HG02852 (cell line): ENCODE measurements at regions not wholly inside any gene's neighbourhood (a gene's known extent, or its start where the extent isn't known, plus 50 kb on each side); places are given as distances from the start of the nearest gene placed in this dataset.
"Not testable (repeated sequence)": the region's sequence is repeated elsewhere in the genome, so short reads cannot be mapped to it uniquely, and the experiment has no call there.

Experiments
- ATAC-seq: cut with Tn5 transposase; IDR thresholded peaks from one replicate; pipeline ENCODE4 v1.9.1; 2021; ENCODE audit warnings: mild to moderate bottlenecking, moderate library complexity; ENCODE audit not compliant: unreplicated experiment

DNA sequence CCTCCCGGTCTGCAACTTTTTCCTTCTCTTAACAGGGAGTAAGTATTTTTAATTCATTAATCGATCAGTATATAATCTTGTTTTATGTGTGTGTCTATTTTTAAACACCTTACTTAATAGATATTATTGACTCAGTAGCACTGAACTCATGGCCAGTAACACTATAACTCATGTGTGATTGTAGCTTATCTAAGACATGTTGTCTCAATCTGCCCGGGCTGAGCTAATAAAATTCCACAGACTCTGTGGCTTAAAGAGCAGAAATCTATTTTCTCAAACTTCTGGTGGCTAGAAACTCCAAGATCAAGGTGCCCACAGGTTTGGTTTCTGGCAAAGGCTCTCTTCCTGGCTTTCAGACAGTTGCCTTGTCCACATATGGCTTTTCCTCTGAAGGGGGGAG lies 68.8 kb upstream of the TNFAIP3 start:
- ATAC-seq, result no peak

DNA sequence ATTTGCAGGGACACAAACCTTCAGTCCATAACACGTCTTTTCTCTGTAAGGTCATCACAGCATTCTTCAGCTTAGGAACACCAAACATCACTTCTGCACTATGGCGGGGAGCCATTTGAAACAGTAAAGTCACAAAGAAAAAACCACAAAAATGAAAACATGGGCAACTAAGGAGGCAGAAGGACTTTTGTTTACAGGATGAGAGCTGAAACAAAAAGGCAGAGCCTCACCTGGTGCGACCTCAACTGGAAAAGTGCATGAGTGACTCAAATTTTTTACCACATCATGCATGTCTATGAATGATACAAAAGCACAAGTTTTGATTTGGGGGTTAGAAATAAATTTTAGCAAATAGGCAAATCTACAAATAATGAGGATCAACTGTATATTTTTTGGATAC lies 68.2 kb upstream of the TNFAIP3 start:
- ATAC-seq, result no peak

DNA sequence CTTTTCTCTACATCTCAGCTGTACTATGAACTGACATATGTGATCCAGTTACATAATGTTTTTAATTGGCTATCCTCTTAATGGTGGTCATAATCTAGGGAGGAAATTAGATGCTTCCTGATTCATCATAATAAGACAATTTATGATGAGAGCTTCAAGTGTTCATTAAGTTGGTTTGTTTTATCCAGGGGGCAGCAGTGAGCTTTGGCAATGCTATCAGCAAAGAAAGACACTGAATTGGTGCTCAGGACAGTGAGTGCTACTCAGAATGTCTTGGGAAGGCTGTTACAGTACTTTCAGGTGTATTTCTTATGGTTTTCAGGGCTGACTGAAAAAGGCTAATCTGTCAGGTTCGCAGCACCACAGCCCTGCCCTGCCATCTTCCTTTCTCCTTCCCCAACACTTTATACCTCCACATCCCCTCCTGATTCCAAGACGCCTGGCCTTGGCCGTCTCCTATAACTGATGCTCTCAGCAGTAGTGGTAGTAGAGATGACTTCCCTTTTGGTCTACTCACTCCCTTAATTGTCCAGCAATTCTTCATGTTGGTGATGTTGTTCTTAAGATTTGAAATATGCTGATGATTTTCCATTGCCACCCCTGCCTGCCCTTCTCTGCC lies 67.0 kb upstream of the TNFAIP3 start:
- no peak for ATAC-seq

DNA sequence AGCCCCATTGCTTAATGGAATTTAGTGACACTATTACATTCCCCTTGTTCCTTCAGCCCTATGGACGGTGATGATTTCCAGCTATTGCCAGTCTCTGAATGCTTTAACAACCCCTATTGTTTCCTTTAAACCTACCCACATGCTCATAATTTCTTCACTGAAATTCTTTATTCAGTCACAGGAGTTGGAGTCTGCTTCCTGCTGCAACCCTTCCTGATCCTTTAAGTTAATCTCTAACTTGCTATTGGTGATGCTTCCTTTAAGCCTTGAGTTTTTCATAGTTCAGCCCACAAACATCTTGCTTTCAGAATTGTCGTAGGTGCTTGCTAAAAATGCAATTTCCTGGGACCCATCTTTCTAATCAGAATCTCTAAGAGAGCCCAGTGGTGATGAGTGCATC lies 66.3 kb upstream of the TNFAIP3 start:
- ATAC-seq, result no peak

DNA sequence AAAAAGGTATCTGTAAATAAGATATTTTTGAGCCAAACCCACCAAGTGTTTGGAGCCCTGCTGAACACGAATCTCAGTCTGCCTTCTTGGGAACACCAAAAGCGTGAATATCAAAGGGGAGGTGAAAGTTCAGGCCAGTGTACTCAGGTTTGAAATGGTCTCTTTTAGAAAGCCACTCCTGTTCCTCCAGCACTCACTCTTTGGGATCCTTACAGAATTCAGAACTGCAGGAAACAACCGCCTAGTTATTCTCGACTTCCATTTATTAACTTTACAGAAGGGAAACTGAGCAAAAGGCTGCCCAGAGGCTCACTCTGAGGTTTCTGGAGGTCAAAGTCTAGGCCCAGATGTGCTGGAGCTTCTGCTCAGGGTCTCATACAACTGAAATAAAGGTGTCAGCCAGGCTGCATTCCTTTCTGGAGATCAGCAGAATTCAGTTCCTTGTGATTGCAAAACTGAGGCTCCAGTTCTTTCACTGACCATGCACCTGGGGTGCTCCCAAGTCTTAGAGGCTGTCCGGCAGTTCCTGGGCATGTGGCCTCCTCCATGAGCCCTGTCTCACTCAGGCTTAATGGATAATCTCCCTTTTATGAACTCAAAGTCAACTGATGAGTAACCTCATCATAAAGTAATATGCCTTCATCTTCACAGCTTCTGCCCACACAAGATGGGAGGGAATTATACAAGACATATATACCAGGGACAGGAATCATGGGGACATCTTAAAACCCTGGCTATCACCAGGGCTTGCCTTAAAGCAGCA lies 65.5 kb upstream of the TNFAIP3 start:
- no peak for ATAC-seq

DNA sequence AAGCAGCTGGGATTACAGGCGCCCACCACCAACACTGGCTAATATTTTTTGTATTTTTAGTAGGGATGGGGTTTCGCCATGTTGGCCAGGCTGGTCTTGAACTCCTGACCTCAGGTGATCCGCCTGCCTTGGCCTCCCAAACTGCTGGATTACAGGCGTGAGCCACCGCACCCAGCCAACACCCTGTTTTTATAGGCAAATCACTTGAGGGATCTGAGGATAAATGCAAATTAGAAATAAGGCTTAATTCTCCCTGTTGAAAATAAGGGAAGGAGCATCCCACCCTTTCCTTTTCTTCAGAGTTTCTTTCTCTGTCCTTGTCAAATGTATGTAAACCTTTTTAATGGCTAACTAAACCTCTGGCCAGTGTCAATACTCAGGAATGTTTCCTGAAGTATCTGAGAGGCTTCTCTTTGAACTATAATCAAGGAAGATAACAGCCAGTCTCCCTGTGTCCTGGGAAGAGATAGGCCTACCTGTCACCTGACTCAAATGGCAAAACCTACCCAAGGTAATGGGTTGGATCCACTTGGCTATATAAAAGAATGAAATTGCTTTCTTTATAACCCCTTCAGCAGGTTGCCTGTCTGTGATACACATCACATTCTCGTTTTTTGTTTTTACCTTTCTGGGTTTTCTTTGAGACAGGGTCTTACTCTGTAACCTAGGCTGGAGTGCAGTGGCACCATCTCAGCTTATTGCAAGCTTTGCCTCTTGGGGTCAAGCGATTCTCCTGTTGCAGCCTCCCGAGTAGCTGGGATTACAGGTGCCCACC lies 64.5 kb upstream of the TNFAIP3 start:
- ATAC-seq, result no peak

DNA sequence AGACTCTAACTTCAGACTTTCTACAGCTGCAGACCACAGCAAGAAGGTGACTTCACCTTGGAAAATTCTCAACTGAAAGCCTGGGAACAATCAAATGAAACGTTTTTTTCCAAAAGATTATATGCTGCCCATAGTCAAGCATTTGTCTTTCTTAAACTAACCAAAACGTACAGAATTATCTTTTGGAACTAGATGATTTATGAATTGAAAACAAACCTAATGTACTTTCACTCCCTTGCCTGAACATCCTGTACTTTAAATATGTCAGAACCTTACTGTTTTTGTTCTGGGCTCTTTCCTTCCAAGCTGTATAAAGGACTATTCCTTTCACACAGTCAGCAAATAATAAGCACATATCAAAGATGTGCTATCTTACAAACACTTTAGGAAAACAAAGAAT lies 62.4 kb upstream of the TNFAIP3 start:
- ATAC-seq, result no peak

DNA sequence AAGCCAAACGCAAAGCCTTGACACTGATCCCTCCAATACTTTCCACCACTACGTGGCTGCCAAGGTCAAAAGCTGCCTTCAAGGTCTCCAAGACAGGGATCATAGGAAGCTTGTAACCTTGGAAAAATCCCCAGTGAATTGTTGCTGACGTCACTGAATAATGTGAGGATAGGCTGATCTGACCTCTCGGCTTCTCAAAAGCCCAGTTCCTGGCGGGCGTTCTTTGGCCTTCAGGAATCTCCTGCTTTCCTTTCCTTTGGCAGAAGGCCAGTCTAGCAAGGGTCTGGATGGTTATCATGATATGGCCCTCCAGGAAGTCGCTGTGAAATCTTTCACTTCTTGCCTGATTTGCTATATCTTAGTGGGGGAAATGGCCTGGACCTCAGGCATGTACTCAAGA lies 61.4 kb upstream of the TNFAIP3 start:
- ATAC-seq, result no peak

DNA sequence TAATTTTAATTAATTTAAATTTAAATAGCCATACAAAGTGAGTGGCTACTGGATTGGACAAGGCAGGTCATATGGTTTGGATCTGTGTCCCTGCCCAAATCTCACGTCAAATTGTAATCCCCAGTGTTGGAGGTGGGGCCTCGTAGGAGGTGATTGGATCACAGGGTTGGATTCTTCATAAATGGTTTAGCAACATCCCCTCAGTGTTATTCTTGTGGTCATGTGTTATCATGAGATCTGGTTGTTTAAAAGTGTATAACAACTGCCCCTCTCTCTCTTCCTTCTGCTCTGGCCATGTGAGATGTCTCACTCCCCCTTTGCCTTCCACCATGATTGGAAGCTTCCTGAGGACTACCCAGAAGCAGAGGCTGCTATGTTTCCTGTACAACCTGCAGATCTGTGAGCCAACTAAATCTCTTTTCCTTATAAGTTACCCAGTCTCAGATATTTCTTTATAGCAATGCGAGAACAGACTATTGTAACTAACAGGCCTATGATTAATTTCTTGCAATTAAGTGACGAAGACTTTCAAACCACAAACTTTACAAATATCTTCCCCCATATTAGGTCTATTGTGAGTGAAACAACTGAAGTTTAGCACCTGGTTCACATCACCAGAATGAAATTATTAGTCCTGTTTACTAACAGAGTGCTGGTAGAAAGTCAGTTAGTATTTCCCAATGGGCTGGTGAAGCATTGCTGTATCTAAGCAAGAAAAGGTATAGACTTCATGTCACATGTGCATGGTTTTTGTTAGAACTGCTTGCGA lies 60.0 kb upstream of the TNFAIP3 start:
- no peak for ATAC-seq

DNA sequence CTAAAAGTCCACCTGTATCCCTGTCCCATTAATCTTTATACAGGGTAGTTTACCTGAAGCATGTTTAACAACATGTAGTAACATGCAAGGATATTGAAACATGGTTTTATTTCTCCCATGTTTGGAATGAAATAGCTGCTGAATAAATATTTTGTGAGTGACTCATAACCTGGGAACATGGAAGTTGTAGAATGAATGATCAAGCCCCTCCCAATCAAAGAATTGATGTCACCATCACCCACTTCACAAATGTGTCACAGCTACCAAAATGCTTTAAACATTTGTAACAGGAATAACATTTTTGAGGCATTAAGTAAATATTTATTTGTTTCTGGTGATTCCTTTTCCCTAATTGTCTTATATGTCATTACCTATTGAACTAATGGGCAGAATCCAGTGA lies 58.9 kb upstream of the TNFAIP3 start:
- ATAC-seq, result no peak

DNA sequence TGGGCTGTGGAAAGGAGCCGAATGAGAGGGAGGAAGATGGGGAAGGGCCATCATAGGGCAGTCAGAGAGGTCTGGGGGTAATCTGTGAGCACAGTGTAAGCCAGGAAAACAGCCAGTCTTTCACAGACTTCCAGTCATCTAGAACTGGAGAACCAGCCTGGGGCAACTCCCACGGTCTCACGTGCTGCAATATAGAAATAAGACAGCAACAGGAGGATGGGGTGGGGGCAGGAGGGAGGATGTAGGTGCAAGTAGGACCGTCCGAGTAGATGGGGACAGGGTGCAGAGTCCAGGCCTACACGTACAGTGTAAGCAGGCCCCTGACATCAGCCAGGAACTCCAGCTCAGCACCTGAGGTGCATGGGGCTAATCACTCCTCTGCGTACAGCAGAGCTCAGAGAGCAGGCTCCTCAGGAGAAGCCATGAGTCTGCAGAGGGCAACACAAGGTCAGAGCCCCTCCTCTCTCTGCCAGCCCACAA lies 58.2 kb upstream of the TNFAIP3 start:
- no peak for ATAC-seq

DNA sequence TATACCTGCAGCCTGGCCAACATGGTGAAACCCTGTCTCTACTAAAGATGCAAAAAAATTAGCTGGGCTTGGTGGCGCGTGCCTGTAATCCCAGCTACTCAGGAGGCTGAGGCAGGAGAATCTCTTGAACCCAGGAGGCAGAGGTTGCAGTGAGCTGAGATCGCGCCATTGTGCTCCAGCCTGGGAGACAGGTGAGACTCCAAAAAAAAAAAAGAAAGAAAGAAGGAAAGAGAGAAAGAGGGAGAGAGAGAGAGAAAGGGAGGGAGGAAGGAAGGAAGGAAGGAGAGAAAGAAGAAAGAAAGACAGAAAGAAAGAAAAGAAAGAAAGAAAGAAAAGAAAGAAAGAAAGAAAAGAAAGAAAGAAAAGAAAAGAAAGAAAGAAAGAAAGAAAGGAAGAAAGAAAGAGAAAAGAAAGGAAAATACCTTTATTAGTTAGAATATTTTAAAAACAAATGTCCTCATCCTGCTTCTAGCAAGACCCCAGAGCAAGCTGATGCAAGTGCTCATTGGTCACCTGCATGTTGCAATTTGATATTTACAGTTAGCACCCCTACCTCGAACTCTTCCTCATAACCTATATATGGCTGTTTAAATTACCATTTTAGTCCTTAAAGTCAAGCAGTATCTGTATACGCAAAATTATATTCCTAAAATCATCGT lies 57.0 kb upstream of the TNFAIP3 start:
- ATAC-seq, result not testable (repeated sequence)

DNA sequence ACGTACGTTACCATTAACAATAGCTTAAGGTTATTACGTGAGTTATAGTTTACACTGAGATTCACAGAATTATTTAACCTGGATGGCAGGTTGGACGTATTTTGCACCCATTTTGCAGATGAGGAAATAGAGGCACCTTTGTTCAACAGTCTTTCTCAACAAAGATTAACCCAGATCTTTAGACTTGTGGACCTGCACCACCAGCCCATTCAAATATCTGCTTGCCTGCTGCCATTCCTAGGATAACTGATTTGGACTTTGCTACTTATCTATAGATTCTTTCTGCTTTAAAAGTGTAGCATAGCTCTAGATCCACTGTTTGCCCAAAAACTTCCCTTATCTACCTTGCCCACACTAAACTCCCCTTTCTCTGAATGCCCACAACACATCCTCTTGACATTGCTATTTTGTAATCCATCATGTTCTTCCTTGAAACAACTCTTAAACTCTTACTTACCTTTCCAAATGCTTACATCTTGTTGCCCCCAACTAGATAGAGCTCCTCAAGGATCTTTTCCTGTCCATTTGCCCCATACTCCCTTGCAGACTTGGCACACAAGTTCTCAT lies 56.4 kb upstream of the TNFAIP3 start:
- ATAC-seq, result no peak

DNA sequence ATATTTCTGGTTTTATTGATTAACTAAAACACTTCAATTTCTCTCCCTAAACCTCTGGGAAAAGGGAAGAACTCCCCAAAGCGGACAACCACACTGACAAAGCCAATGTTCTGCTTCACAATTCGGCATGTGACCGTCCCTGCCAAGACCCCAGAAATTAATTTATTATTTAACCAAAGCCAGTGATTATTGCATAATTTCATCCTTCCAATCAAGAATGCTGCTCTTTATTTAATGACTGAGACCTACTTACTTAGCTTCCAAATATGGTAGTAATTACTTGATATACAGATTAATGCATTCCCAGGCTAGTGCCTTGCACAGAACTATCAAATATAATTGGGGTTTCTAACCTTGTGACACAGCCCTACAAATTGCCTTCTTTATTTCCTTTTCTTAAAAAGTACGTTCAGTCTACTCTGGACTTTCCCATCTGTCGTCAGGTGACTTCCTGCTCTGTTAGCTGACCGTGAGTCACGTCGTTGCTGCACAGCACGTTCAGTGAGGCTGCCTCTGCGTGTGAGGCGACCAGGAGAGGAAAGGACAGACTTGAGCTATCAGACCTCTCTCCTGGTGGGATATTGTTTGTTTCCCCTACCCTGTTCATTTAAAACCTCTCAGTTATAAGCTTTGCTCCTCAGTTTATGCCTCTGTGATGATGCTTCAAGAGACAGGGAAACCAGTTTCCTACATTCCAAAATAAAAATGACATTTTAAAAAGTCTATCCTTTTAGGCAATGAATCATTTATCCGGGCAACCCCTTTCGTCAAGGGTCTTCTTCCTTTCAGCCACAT lies 55.7 kb upstream of the TNFAIP3 start:
- peak; percentile 97 for ATAC-seq

DNA sequence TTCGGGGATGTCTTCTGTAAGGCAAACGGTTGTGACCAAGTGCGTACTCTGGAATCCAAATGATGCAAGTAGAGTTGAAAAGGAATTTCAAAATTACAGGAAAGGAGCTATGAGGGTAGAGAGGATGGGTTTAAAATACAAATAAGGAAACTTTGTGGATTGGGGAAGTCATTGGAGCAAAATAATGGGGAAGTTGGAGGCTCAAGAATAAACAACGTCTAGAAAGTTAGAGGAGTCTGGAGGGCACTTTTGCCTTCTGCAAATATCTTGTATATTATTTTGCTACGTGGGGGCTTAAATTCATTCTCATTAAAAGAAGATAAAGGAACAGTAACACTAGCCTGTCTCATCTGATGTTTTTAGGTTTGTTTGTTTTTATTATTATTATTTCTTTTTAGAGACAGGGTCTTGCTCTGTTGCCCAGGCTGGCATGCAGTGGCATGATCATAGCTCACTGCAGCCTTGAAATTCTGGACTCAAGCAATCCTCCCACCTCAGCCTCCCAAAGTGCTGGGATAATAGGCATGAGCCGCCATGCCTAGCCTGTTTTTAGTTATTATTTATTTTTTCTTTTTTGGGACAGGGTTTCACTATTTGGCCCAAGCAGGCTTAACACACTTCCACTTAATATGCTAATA lies 55.0 kb upstream of the TNFAIP3 start:
- no peak for ATAC-seq

DNA sequence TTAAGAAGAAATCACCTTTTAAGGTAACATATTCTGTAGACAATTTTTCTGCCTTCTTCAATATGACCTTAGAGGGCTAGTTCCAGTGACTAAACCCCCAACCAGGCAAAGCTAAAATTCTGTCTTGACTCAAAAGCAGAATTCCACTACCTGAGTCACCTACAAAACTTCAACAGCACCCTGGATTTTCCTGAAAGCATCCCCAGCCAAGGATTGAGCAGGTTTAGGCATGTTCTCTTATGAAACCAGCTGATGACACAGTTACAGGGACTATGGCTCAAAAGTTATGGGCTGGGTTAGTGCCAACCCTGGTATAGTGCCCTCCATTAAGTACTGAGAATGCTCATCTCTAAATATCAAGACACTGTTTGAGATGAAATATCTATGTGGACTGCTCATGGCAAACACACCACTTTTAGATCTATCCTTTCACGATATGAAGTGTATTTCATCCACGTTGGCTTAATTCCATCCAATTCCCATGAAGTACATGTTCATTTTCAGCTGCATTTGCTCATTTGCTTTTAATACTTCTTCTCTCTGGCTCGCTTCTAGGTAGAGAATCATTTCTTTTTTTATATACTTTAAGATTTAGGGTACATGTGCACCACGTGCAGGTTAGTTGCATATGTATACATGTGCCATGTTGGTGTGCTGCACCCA lies 53.6 kb upstream of the TNFAIP3 start:
- no peak for ATAC-seq

DNA sequence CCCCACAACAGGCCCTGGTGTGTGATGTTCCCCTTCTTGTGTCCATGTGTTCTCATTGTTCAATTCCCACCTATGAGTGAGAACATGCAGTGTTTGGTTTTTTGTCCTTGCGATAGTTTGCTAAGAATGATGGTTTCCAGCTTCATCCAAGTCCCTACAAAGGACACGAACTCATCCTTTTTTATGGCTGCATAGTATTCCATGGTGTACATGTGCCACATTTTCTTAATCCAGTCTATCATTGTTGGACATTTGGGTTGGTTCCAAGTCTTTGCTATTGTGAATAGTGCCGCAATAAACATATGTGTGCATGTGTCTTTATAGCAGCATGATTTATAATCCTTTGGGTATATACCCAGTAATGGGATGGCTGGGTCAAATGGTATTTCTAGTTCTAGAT lies 53.0 kb upstream of the TNFAIP3 start:
- not testable (repeated sequence) for ATAC-seq

DNA sequence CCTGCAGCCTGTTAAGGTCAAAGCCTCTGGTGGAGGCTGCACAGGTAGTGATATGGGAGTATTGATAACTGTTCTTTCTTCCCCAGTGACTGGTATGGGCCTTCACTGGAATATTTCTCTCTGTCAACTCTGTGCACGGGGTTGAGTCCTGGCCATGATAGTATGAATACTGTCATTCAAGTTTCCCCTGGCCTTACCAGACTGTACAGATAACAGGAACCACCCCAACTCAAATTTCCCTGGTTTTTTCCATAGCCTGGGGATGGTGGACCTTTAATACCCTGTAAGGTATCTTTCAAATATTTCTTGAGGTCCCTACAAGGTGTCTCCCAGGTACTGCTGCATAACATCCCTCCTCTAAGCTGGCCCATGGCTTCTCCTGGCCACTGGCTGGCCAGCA lies 51.4 kb upstream of the TNFAIP3 start:
- ATAC-seq, result no peak
